Ovary (tissue), 7 donors: ENCODE measurements at regions not wholly inside any gene's neighbourhood (a gene's known extent, or its start where the extent isn't known, plus 50 kb on each side); places are given as distances from the start of the nearest gene placed in this dataset.

ENCODE experiments used
- DNase-seq, 5 donors: peaks; one replicate each; pipeline ENCODE4 v3.0.0-alpha.2; 2019 to 2020
- H3K27ac ChIP-seq, 2 donors: fragments of 200-600 bp; one replicate each; pipeline versions ENCODE4 v1.5.1 to v1.8.0; 2019 to 2022
- H3K27me3 ChIP-seq: fragments of 200-600 bp; one replicate; pipeline ENCODE4 v1.8.0; 2022
- H3K36me3 ChIP-seq: fragments of 200-600 bp; sonication (generic); one replicate; pipeline ENCODE4 v1.5.1; 2019
- H3K4me1 ChIP-seq: one replicate; pipeline ENCODE4 v1.8.1; 2013; ENCODE audit warnings: mild to moderate bottlenecking, moderate library complexity; ENCODE audit not compliant: insufficient read depth
- H3K4me3 ChIP-seq: fragments of 200-600 bp; sonication (generic); one replicate; pipeline ENCODE4 v1.5.1; 2017
- H3K9me3 ChIP-seq, 2 donors: fragments of 200-600 bp in 1 of 2; sonication (generic) in 1 of 2; one replicate each; pipeline versions ENCODE4 v1.5.1 to v1.8.1; 2013 to 2019; ENCODE audit warnings: mild to moderate bottlenecking in 1 of 2, moderate library complexity in 1 of 2
- EP300 ChIP-seq: sonication (generic); formaldehyde crosslinking; IDR thresholded peaks from one replicate; pipeline ENCODE4 v1.6.1; 2017; ENCODE audit warnings: antibody characterized with exemption
- POLR2A ChIP-seq: fragments of 450-650 bp; IDR thresholded peaks from one replicate; pipeline ENCODE4 v1.6.1; 2017; ENCODE audit warnings: antibody characterized with exemption, mild to moderate bottlenecking, moderate library complexity
- WGBS, 3 donors: extraction: QIAGEN DNeasy Blood & Tissue Kit in 1 of 3; methylation state at CpG; one replicate each; pipeline versions ENCODE4 v1.1.5 to v1.1.7; 2013 to 2017; 5-methylcytosine and 5-hydroxymethylcytosine counted together
- intact Hi-C, 4 donors: fragments of 100-400 bp; cut with DNase I; formaldehyde crosslinking; loops; one replicate each; pipeline versions ENCODE4 v1.11.0 to v1.15.1; 2022 to 2023
- TF ChIP-seq, protein P1 (sequence below), 3 donors: fragments of 450-650 bp in 2 of 3; fragments of 200-600 bp in 1 of 3; IDR thresholded peaks; one replicate each; pipeline versions ENCODE4 v1.5.1 to v1.8.0; 2016 to 2022; ENCODE audit warnings: antibody characterized with exemption in 3 of 3, mild to moderate bottlenecking in 1 of 3
- donor health status: DM: no; HTN: no; CAD: no; lungs with moderate emphysema.
- donor health status: DM: no; HTN: no; CAD: no.
- donor health status: Bipolar disorder and iron deficiency.
- donor health status: DM: no; HTN: no; CAD: no.
- donor health status: DM: yes; HTN: yes; CAD: no.

DNA sequence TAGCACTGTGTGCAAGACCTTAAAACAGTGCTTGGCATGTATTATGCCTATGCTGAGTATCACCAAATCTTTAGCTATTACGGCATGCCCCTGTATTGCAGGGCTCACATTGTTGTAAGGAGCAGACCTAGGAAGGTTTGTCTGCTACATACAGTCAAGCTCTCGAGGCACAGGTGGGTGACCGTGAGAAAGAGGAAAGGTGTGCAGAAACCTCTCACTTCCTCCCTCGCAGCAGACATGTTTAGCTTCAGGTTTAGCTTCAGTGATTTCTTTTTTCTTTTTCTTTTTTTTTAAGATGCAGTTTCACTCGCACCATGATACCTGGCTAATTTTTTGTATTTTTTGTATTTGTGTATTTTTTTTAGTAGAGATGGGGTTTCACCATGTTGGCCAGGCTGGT is 275.8 kb upstream of the RIOK2 start:
- H3K9me3 ChIP-seq = no peaks in the 10 kb centered on the region
- TF ChIP-seq POLR2A = no peak
- TF ChIP-seq, protein P1, sequence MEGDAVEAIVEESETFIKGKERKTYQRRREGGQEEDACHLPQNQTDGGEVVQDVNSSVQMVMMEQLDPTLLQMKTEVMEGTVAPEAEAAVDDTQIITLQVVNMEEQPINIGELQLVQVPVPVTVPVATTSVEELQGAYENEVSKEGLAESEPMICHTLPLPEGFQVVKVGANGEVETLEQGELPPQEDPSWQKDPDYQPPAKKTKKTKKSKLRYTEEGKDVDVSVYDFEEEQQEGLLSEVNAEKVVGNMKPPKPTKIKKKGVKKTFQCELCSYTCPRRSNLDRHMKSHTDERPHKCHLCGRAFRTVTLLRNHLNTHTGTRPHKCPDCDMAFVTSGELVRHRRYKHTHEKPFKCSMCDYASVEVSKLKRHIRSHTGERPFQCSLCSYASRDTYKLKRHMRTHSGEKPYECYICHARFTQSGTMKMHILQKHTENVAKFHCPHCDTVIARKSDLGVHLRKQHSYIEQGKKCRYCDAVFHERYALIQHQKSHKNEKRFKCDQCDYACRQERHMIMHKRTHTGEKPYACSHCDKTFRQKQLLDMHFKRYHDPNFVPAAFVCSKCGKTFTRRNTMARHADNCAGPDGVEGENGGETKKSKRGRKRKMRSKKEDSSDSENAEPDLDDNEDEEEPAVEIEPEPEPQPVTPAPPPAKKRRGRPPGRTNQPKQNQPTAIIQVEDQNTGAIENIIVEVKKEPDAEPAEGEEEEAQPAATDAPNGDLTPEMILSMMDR (IDR thresholded peaks at IDR 0.05) = no peak
- TF ChIP-seq EP300 = no peak
- H3K36me3 ChIP-seq = no peaks in the 10 kb centered on the region
- DNase-seq = no peak
- no peaks in the 10 kb centered on the region for H3K4me1 ChIP-seq
- no peak overlapping the region for H3K4me3 ChIP-seq
- 94 to 96% (median 95%) methylated on average over 5 of the region's 5 CpGs for WGBS, 3 donors
- H3K27ac ChIP-seq = no peak overlapping the region
- intact Hi-C loops = no loop called here
- no peaks in the 10 kb centered on the region for H3K27me3 ChIP-seq

DNA sequence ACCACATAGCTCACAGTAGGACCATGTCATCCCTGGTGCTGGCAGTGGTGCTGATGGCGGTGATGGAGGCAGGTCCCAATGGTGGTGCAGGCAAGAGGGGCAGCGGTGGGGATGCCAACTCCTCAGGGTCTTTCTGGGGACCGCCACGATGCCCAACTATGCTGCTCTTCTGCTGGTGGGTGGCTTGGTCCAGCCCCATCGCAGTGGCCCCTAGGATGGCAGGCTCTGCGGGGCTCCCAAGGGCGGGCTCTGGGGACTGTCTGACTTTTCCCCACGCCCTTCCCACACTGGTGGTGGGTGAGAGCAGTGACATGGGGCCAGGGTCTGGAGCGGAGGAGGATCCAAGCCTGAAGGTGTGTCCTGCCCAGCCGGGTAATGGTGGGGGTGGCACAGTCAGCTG is 288.9 kb upstream of the RIOK2 start:
- no peak overlapping the region for H3K4me3 ChIP-seq
- no peaks in the 10 kb centered on the region for H3K4me1 ChIP-seq
- H3K9me3 ChIP-seq = peaks cover 0 to 5% of the 10 kb centered on the region in 2 donors
- intact Hi-C loops = no loop called here
- no peaks in the 10 kb centered on the region for H3K36me3 ChIP-seq
- no peak overlapping the region for H3K27ac ChIP-seq
- TF ChIP-seq, protein P1 (IDR thresholded peaks at IDR 0.05) = no peak
- TF ChIP-seq EP300 = no peak
- no peak for TF ChIP-seq POLR2A
- WGBS, 3 donors = 91 to 94% (median 93%) methylated on average over 10 of the region's 10 CpGs
- no peaks in the 10 kb centered on the region for H3K27me3 ChIP-seq
- no peak for DNase-seq

DNA sequence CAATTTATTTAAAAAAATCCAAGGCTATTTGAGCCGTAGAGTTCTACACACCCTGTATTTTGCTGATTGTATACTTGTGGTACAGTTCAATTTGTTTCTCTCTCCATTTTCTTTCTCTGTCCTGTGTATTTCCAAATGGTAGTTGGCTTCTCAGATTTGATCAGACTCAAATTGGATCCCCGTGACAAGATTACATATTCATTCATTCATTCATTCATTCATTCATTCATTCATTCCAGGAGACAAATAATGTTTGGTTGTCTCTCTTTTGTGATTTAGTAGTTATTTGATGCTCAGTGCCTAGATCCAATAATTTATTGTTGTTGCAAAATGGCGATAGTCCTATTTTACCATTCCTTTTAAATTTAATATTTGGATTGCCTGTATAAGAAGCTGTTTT is 292.8 kb upstream of the RIOK2 start:
- Histone ChIP-seq H3K4me3 (no peak overlapping the region), H3K9me3 (no peaks in the 10 kb centered on the region), H3K36me3 (no peaks in the 10 kb centered on the region), H3K27ac (no peak overlapping the region), H3K27me3 (no peaks in the 10 kb centered on the region), H3K4me1 (peaks cover 5% of the 10 kb centered on the region)
- no peak for DNase-seq
- TF ChIP-seq, protein P1 (IDR thresholded peaks at IDR 0.05) = no peak
- TF ChIP-seq POLR2A = no peak
- TF ChIP-seq EP300 = no peak
- WGBS, 3 donors = 92 to 97% (median 96%) methylated on average over 3 of the region's 3 CpGs
- intact Hi-C loops = no loop called here

DNA sequence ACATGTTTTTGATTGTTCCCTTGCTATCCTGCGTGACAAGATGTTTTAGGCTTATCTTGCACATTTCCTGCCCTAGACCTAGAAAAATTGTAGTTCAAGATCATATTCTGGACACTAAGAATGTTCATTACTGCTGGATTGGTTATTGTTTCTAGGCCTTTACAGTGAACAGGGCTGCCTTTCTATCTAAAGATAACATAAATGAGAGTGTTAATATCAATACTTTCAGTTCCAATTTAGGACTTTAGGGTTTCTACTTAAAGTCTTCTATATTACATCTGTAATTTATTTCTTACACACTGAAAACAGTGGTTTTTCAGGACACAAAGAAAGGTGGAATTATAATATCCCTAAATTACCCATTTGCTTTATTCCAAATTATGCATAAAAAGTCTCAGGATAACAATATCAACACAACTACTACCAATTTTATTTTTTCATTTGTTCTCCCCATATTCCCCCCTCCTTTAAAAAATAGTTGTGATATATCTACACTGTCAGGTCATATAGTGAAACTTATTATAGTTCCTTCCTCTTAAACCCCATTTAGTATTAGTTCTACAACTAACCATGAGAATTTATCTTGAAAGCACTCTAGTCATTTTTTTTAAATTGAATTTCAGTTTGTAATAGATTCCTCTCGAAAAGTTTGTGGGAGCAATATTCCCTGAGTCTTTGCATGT is 293.9 kb upstream of the RIOK2 start:
- WGBS, 3 donors = 63 to 75% (median 74%) methylated on average over 2 of the region's 2 CpGs
- Histone ChIP-seq H3K27me3 (no peaks in the 10 kb centered on the region), H3K4me3 (no peak overlapping the region), H3K4me1 (peaks cover 5% of the 10 kb centered on the region), H3K27ac (no peak overlapping the region), H3K36me3 (no peaks in the 10 kb centered on the region), H3K9me3 (no peaks in the 10 kb centered on the region)
- intact Hi-C loops = no loop called here
- TF ChIP-seq, protein P1 (IDR thresholded peaks at IDR 0.05) = no peak
- TF ChIP-seq EP300 = no peak
- TF ChIP-seq POLR2A = no peak
- DNase-seq = no peak
